GM18498 (cell line): ENCODE measurements at regions not wholly inside any gene's neighbourhood (a gene's known extent, or its start where the extent isn't known, plus 50 kb on each side); places are given as distances from the start of the nearest gene placed in this dataset.

Source experiments
- ATAC-seq: cut with Tn5 transposase; IDR thresholded peaks from one replicate; pipeline ENCODE4 v1.9.1; 2021; ENCODE audit warnings: mild to moderate bottlenecking, moderate library complexity; ENCODE audit not compliant: unreplicated experiment

DNA sequence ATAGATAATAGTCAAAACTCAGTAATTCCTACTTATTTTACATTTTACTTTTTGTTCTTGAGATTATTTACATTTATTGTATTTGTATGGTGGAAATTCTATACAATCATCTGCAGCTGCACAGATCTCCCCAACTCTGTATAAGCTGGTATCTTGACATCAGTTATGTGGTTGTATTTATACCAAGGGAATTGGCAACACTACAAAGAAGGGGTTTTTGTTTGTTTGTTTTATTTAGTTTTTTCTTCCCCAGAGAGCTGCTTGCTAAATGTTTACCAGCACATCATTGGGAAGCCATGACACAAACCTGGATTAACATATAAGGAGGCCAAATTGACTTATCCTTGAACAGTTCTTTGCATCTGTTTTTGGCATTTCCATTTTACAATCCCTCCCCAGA, 389.2 kb upstream of the KCNMB2 start:
- ATAC-seq, result no peak

GRCh38 chr3:178152031-178152806, 384.0 kb upstream of the KCNMB2 start:
- no peak for ATAC-seq

DNA sequence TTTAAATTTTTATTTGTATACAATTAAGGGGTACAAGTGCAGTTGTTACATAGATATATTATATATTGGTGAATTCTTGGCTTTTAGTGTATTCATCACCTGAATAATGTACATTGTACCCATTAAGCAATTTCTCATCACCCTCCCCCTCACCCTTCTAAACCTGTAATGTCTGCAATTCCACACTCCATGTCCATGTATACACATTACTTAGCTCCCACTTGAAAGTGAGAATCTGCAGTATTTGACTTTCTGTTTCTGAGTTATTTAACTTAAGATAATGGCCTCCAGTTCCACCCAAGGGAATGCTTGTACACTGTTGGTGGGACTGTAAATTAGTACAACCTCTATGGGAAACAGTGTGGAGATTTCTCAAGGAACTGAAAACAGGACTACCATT, 383.2 kb upstream of the KCNMB2 start:
- no peak for ATAC-seq

GRCh38 chr3:178155521-178155920, 380.7 kb upstream of the KCNMB2 start:
- no peak for ATAC-seq

- ATAC-seq, result no peak
These were observed 379.9 kb upstream of the KCNMB2 start for GRCh38 chr3:178156301-178156700.

- no peak for ATAC-seq
These were observed 376.5 kb upstream of the KCNMB2 start for GRCh38 chr3:178159691-178160220.

- ATAC-seq, result no peak
These were observed 366.8 kb upstream of the KCNMB2 start for GRCh38 chr3:178169421-178169820.

DNA sequence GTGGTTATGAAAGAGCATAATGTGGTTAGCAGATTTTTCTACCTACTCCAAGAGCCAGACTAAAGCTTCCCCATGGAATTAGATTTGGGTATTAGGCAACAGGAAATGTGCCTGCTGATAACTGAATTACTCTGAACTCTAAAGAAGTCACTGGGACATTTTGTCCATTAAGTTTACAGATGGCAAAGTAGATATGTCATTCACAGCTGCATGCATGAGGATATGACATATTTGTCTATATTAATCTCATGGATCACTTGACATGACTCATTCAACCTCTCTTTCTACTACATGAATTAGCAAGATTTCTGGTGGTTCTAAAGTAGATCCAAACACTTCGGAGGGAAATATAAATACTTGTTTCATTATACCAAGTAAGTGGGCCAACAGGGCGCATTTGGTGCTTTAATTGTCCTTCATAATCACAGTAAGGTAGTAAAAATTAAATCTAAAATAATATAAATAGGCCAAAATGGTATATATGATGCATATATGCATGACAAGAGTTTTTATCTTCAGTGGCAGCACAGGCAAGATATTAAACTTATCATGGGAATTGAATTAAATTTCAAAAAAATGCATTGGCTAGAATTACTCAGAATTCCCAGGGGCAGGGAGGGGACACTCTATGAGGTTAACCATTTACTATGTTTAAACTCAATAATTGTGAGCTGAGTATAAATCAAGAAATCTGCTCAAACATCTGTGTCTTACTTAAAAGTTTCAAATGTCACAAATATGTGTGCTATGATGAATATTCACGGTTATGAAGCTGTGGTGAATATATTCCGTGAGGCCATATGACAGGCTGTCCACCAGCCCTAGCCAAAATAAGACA, 365.3 kb upstream of the KCNMB2 start:
- ATAC-seq, result no peak

GRCh38 chr3:178172121-178172520, 364.1 kb upstream of the KCNMB2 start:
- no peak for ATAC-seq

DNA sequence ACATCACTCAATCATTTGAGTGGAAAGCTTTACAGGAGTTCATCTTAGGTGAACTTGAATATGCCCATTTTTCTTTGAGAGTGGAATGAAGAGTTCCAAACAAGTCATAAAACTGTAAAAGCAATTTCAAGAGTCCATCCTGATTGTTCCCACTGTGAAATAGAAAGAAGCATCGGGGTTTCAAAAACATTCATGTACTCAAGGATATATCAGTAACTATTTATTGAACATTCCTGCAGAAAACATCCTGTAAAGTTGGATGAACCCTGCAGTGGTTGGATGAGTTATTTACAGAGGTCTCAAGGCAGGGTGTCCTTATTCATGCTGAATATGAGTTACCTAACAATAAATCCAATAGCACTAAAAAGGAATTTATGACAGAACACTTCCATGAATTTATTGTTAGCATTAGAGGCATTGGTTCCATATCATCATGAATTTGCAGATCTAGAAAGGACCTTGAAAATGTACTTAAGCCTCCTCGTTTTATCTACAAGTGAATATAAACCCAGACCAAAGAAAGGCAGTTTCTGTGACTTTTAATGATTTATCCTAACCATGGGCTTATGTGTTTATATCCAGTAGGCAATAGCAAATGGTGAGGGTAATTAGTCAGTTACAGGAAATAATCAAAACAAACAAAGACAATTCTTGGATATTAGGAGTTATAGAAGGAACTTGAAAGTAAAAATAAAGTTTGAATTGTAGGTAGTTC, 361.9 kb upstream of the KCNMB2 start:
- no peak for ATAC-seq

- no peak for ATAC-seq
These were observed 355.1 kb upstream of the KCNMB2 start for GRCh38 chr3:178181088-178181487.

DNA sequence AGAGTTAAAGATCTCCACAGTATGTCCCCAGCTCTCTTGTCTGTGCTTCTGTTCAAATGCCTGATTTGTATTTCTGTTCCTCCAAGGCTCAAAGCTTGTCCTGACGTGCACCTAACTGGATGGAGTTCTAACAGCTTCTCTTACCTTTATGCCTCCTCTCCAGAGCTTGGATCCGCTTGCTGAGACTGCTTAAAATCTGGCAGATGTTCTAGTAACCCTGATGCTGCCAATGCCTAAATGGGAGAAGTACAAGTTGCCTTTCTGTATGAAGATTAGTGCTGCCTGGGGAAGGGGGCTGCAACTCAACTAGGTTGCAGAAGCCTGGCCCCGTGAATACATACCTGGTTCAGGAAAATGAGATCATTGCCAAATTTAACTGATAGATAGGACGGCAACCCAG, 354.5 kb upstream of the KCNMB2 start:
- ATAC-seq, result no peak

GRCh38 chr3:178182337-178182779, 353.9 kb upstream of the KCNMB2 start:
- ATAC-seq, result no peak

DNA sequence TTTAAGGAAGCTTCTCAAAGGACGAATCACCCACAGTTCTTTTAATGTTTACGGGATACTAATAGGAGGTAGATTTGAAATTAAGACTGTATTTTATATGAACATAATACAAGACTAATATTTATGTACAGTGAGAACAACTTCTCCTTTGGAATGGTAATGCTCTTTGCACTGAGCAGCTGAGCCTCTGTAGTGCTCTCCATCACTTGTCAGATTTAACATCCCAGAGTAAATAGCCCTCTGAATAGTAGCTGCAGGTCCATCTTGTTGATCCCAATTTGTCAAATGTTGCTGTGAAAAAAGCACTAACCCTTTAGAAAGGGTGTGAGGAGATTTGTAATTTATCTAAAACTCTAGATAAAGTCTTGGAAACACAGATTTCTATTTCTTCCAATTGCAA, 351.4 kb upstream of the KCNMB2 start:
- ATAC-seq, result no peak

- no peak for ATAC-seq
These were observed 349.6 kb upstream of the KCNMB2 start for GRCh38 chr3:178186666-178187065.

GRCh38 chr3:178189854-178190253, 346.4 kb upstream of the KCNMB2 start:
- ATAC-seq, result no peak

DNA sequence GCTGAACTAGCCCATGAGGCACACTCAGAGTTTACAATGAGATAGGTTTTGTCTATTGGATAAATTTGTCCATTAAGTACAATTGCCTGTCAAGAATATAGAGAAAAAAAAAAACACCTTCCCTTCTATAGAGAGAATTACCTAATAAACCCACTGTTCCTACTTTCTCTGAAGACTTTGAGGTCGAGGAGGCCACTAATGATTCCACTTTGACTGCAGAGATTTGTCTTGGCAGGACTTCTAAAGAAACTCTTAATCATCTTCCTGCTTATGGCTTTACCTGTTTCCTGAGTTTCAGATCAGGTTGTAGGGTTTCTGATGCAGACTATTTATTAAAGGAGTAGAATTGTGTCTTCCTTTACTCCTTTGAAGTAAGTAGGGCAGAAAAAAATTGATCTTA, 342.4 kb upstream of the KCNMB2 start:
- no peak for ATAC-seq

GRCh38 chr3:178194539-178194938, 341.7 kb upstream of the KCNMB2 start:
- ATAC-seq, result no peak

DNA sequence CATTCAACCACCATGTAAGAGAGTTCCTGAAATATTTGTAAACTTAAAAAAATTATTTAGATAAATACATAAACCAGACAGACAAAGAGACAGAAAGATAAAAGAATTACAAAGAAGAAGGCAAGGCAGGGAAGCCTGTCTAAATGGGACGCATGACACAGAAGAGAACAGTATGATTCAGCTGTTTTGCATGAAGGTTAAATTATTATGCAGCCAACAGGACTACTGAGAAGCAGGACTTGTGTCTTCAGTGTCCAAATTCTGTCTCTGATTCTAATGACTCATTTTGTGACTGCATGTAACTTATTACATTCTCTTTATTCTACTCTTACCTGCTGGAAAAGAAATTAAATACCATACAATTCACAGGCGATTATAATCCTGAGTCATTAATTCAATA, 340.4 kb upstream of the KCNMB2 start:
- no peak for ATAC-seq

- no peak for ATAC-seq
These were observed 337.9 kb upstream of the KCNMB2 start for GRCh38 chr3:178198329-178198728.

GRCh38 chr3:178200316-178200715, 335.9 kb upstream of the KCNMB2 start:
- ATAC-seq, result no peak
